GM15510 (cell line): ENCODE measurements at regions not wholly inside any gene's neighbourhood (a gene's known extent, or its start where the extent isn't known, plus 50 kb on each side); places are given as distances from the start of the nearest gene placed in this dataset.

ENCODE experiments used
- POLR2A ChIP-seq: IDR thresholded peaks from 3 replicates; pipeline ENCODE4 v1.6.1; 2011; ENCODE audit warnings: borderline replicate concordance; ENCODE audit not compliant: insufficient read length; ENCODE audit errors: extremely low read depth

- TF ChIP-seq POLR2A: no peak
Measured at GRCh38 chr20:53876470-53876869, 193.9 kb downstream of the BCAS1 start.

DNA sequence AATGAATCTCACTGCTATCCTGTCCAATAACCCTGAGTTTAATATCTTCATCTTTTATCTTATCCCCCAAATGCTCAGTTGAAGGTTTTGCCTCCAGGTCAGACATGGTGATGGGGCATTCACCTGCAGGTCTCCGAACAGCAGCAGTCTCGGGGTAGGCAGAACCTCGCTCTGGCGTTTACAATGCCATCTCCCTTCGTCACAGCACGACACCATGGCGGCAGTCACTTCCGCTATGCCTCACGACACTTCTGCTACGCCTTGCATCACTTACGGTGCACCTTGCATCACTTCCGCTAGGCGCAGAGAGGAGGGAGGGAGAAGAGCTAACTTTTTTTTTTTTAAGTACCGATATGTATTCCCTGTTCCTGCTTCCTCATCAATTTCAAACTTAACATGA is 194.9 kb downstream of the BCAS1 start:
- TF ChIP-seq POLR2A: no peak

- no peak for TF ChIP-seq POLR2A
Measured at GRCh38 chr20:53874706-53875105, 195.7 kb downstream of the BCAS1 start.

- TF ChIP-seq POLR2A: no peak
Measured at GRCh38 chr20:53874104-53874503, 196.3 kb downstream of the BCAS1 start.

- no peak for TF ChIP-seq POLR2A
Measured at GRCh38 chr20:53873230-53873604, 197.2 kb downstream of the BCAS1 start.

DNA sequence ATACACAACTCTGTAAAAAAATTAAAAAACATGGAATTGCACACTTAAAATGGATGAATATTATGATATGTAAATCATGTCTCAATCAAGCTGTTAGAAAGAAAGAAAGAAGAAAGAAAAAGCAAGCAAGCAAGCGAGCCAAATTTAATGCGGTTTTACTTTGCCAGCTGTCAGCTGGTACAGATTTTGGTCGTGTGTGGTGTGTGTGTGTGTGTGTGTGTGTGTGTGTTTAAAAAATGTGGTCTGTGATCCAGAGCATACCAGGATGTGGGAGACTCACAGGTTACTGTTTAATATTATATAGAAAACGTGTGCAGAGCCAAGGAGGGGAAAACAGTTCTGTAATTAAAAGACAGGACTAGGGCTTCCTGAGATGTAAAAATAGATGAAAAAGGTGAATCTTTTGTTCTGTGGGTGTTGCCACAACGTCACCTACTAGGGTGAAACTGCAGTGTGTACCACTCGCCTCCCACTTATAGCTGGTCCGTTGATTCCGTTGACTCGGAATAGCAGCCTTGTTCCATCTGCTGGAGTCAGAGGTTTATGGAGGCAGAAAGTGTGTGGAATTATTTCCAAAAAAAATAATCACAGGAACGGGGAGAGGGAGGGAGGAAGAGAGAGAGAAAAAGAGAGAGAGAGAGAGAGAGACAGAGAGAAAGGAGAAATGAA is 197.7 kb downstream of the BCAS1 start:
- TF ChIP-seq POLR2A: no peak

DNA sequence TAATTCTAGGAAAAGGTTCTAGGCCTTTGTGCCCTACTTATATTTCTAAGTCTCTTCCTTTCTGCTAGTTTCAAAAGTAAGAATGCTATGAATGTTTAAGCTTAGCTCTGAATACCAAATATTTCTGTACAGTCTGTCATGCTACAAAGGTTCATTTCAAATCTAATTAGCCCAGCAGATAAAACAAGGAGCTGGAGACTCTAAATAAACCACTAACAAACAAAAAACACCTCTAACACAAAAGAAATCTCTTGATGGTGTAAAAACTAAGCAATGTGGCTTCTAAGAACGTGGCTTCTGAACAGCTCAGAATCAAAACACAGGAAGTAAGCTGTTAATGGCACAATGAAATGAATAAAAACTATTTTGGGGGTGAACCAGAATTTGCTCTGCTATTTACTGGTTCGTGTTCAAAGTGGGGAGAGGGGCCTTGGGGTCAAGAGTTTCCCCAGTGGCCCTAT is 198.3 kb downstream of the BCAS1 start:
- no peak for TF ChIP-seq POLR2A

- no peak for TF ChIP-seq POLR2A
Measured at GRCh38 chr20:53871541-53871940, 198.9 kb downstream of the BCAS1 start.

DNA sequence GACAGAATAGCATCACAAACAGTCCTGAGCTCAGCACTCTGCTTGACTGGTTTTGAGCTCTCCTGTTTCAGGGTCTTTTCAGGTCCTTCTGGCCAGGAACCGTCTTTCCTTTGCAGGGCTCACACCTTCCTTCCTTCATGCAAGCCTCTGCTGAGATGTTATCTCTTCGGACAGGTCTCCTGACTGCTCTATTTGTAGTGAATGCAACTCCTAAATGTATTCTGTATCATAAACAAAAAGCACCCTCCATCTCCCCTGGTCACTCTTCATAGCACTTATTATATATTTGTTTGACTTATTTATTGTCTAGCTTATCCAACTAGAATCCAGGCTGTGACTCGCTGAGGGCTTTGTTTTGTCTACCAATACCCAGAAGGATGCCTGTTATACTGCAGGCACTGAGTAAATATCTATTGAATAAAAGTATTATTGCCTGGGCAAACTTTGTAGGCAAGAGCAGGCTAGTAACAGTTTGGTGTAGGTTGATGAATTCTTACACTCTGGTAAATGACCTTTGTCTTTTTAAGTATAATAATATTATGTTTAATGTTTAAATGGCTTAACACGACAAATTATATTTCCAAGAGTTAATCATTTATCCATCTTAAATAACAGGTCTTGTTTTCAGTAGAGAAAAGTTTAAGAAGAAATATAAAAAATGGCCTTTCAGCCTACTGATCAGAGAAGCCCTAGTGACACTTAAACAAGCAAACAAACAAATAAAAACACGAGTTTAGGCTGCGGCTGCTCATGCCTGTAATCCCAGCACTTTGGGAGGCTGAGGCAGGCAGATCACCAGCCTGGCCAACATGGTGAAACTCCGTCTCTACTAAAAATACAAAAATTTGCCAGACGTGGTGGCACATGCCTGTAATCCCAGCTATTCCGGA is 199.7 kb downstream of the BCAS1 start:
- no peak for TF ChIP-seq POLR2A

DNA sequence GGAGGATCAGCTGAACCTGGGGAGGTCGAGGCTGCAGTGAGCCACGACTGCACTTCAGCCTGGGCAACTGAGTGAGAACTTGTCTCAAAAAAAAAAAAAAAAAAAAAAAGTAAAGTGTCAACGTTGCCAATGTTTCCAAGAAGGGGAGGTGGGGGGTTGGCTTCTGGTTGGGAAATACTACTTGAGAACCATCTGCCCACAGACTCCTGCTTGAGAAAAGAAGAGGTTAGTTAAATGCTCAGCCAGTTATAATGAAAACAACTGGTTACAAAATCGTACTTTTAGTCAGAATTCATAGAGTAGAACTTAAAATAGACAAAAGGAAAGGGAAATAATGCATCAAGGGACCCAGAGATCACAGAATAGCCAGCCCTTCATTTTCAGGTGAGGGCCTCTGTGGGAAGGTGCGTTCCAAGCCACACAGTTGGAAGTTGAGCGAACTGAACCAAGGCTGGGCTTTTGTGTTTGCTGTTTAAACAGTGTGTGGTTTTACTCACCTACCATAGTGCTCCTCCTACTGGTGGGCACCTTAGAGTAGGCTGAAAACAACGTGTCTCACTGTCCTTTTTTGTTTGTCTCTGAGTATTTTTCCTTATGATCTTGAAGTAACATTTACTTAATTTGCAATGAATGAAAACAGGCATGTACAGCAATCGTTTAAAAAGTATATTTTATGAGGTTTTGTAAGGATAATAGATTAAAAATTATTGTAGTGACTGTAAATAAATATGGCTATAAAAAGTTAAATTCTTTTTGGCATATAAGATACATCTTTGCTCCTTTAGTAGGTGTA is 200.7 kb downstream of the BCAS1 start:
- no peak for TF ChIP-seq POLR2A

DNA sequence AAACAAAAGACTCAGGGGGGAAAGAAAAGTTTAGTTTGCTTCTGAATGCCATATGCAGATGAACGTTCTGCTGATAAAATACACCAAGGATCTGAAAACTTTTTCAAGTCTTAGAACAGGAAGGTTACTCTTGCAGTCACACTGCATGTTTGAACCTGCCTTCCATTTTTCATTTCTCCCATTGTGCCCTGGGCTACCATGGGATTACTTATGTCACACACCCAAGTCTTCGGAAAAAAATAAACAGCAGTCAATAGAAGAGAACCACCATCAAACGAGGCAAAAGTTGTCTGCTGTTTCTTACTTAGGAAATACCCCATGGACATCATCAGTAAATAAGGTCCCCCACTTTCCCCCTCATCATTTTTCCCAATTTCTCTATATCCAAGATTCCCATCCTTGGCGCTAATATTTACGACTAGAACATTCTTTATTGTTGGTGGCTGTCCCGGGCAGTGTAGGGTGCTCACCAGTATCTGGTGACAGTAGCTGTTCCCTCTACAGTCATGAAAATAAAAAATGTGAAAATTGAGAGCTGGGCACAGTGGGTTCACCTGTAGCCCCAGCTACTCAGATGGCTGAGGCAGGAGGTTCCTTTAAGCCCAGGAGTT is 202.5 kb downstream of the BCAS1 start:
- TF ChIP-seq POLR2A: no peak

- no peak for TF ChIP-seq POLR2A
Measured at GRCh38 chr20:53866794-53867740, 203.3 kb downstream of the BCAS1 start.

GRCh38 chr20:53865901-53866793 is 204.2 kb downstream of the BCAS1 start:
- no peak for TF ChIP-seq POLR2A
